ENCODE measurements at regions not wholly inside any gene's neighbourhood (a gene's known extent, or its start where the extent isn't known, plus 50 kb on each side); places are given as distances from the start of the nearest gene placed in this dataset.

- 95 to 97% methylated on average over 1 of the region's 1 CpG for WGBS, 2 experiments (ENCODE audit: low coverage in 1 of 2, low lambda C conversion rate in 2 of 2, missing lambda C conversion rate in 2 of 2)
- no peaks in the 10 kb centered on the region for H3K36me3 ChIP-seq (ENCODE audit: low read depth)
- H3K4me2 ChIP-seq (ENCODE audit: unreplicated experiment), result no peak overlapping the region
- H3F3A ChIP-seq (ENCODE audit: insufficient read depth), result no peaks in the 10 kb centered on the region
- in situ Hi-C loops (cut with MboI), result no loop called here
- no peak for DNase-seq
- peaks cover 4% of the 10 kb centered on the region; the same call in 1 of the 2 replicates for H3K9me2 ChIP-seq (ENCODE audit: insufficient read depth)
- H3K27ac ChIP-seq, result no peak overlapping the region
- H3K4me1 ChIP-seq (ENCODE audit: insufficient read depth), result peaks cover 10% of the 10 kb centered on the region
- no peaks in the 10 kb centered on the region for H3K9me3 ChIP-seq (ENCODE audit: low read depth)
- H3K4me3 ChIP-seq, result no peak overlapping the region
- no peaks in the 10 kb centered on the region for H3K79me2 ChIP-seq (ENCODE audit: insufficient read depth)
- no peaks in the 10 kb centered on the region for H4K20me1 ChIP-seq (ENCODE audit: insufficient read depth)
- H3K27me3 ChIP-seq (replicated peaks; ENCODE audit: insufficient read depth), result no peaks in the 10 kb centered on the region
- H2AFZ ChIP-seq, result no peak overlapping the region
- no peak overlapping the region for H3K9ac ChIP-seq
- TF ChIP-seq EZH2phosphoT487 (IDR thresholded peaks at IDR 0.05; ENCODE audit: insufficient read depth, low read depth), result no peak
- no peak for TF ChIP-seq EZH2 (IDR thresholded peaks at IDR 0.05; ENCODE audit: insufficient read depth, poor library complexity, severe bottlenecking)
Measured at GRCh38 chr4:71240094-71240493, 98.7 kb upstream of the SLC4A4 start.

- 90 to 92% methylated on average over 8 of the region's 8 CpGs for WGBS, 2 experiments (ENCODE audit: low coverage in 1 of 2, low lambda C conversion rate in 2 of 2, missing lambda C conversion rate in 2 of 2)
- Histone ChIP-seq H3K27ac (no peak overlapping the region), H3K9me2 (ENCODE audit: insufficient read depth) (peaks cover 4% of the 10 kb centered on the region; the same call in 1 of the 2 replicates), H4K20me1 (ENCODE audit: insufficient read depth) (no peaks in the 10 kb centered on the region), H3K79me2 (ENCODE audit: insufficient read depth) (no peaks in the 10 kb centered on the region), H3K9me3 (ENCODE audit: low read depth) (no peaks in the 10 kb centered on the region), H2AFZ (no peak overlapping the region), H3K4me3 (no peak overlapping the region), H3K4me2 (ENCODE audit: unreplicated experiment) (no peak overlapping the region), H3K9ac (no peak overlapping the region), H3K36me3 (ENCODE audit: low read depth) (no peaks in the 10 kb centered on the region), H3F3A (ENCODE audit: insufficient read depth) (no peaks in the 10 kb centered on the region), H3K4me1 (ENCODE audit: insufficient read depth) (peaks cover 10% of the 10 kb centered on the region), H3K27me3 (replicated peaks; ENCODE audit: insufficient read depth) (no peaks in the 10 kb centered on the region)
- no peak for DNase-seq
- no peak for TF ChIP-seq EZH2 (IDR thresholded peaks at IDR 0.05; ENCODE audit: insufficient read depth, poor library complexity, severe bottlenecking)
- TF ChIP-seq EZH2phosphoT487 (IDR thresholded peaks at IDR 0.05; ENCODE audit: insufficient read depth, low read depth), result no peak
- in situ Hi-C loops (cut with MboI), result no loop called here
Measured at GRCh38 chr4:71241501-71242288, 97.1 kb upstream of the SLC4A4 start.

- H3F3A ChIP-seq (ENCODE audit: insufficient read depth), result no peaks in the 10 kb centered on the region
- no peak overlapping the region for H3K27ac ChIP-seq
- no peak overlapping the region for H3K9ac ChIP-seq
- H4K20me1 ChIP-seq (ENCODE audit: insufficient read depth), result no peaks in the 10 kb centered on the region
- in situ Hi-C loops (cut with MboI), result no loop called here
- no peaks in the 10 kb centered on the region for H3K79me2 ChIP-seq (ENCODE audit: insufficient read depth)
- H3K27me3 ChIP-seq (replicated peaks; ENCODE audit: insufficient read depth), result no peaks in the 10 kb centered on the region
- H3K4me3 ChIP-seq, result no peak overlapping the region
- H3K4me1 ChIP-seq (ENCODE audit: insufficient read depth), result peaks cover 10% of the 10 kb centered on the region
- DNase-seq, result no peak
- H3K36me3 ChIP-seq (ENCODE audit: low read depth), result no peaks in the 10 kb centered on the region
- H2AFZ ChIP-seq, result no peak overlapping the region
- H3K9me3 ChIP-seq (ENCODE audit: low read depth), result no peaks in the 10 kb centered on the region
- H3K9me2 ChIP-seq (ENCODE audit: insufficient read depth), result peaks cover 4% of the 10 kb centered on the region; the same call in 1 of the 2 replicates
- TF ChIP-seq EZH2 (IDR thresholded peaks at IDR 0.05; ENCODE audit: insufficient read depth, poor library complexity, severe bottlenecking), result no peak
- no peak overlapping the region for H3K4me2 ChIP-seq (ENCODE audit: unreplicated experiment)
- 97 to 99% methylated on average over 3 of the region's 3 CpGs for WGBS, 2 experiments (ENCODE audit: low coverage in 1 of 2, low lambda C conversion rate in 2 of 2, missing lambda C conversion rate in 2 of 2)
Measured at GRCh38 chr4:71243091-71243833, 95.6 kb upstream of the SLC4A4 start.

- peaks cover 17% of the 10 kb centered on the region; the same call in 1 of the 2 replicates for H3F3A ChIP-seq (ENCODE audit: insufficient read depth)
- no peaks in the 10 kb centered on the region for H4K20me1 ChIP-seq (ENCODE audit: insufficient read depth)
- WGBS, 2 experiments (ENCODE audit: low coverage in 1 of 2, low lambda C conversion rate in 2 of 2, missing lambda C conversion rate in 2 of 2), result 95 to 97% methylated on average over 5 of the region's 5 CpGs
Measured at GRCh38 chr4:71247706-71248105, 91.1 kb upstream of the SLC4A4 start.

More at GRCh38 chr4:71247706-71248105, 91.1 kb upstream of the SLC4A4 start:
- no peak overlapping the region for H3K9ac ChIP-seq
- no peaks in the 10 kb centered on the region for H3K27me3 ChIP-seq (replicated peaks; ENCODE audit: insufficient read depth)
- no peaks in the 10 kb centered on the region for H3K79me2 ChIP-seq (ENCODE audit: insufficient read depth)
- peaks cover 4% of the 10 kb centered on the region; the same call in 1 of the 2 replicates for H3K9me2 ChIP-seq (ENCODE audit: insufficient read depth)
- in situ Hi-C loops (cut with MboI), result no loop called here
- TF ChIP-seq EZH2phosphoT487 (IDR thresholded peaks at IDR 0.05; ENCODE audit: insufficient read depth, low read depth) (no peak), EZH2 (IDR thresholded peaks at IDR 0.05; ENCODE audit: insufficient read depth, poor library complexity, severe bottlenecking) (no peak)
- H3K4me2 ChIP-seq (ENCODE audit: unreplicated experiment), result no peak overlapping the region
- H3K4me3 ChIP-seq, result no peak overlapping the region
- H3K4me1 ChIP-seq (ENCODE audit: insufficient read depth), result peaks cover 23% of the 10 kb centered on the region
- H3K36me3 ChIP-seq (ENCODE audit: low read depth), result no peaks in the 10 kb centered on the region
- no peaks in the 10 kb centered on the region for H3K9me3 ChIP-seq (ENCODE audit: low read depth)
- H3K27ac ChIP-seq, result no peak overlapping the region
- H2AFZ ChIP-seq, result no peak overlapping the region
- no peak for DNase-seq

All from GM23248 (cell line).